Osteocyte (in vitro differentiated cells): ENCODE measurements at regions not wholly inside any gene's neighbourhood (a gene's known extent, or its start where the extent isn't known, plus 50 kb on each side); places are given as distances from the start of the nearest gene placed in this dataset.

ENCODE experiments used
- DNase-seq: peaks from one replicate; pipeline ENCODE4 v3.0.0; 2021; ENCODE audit warnings: mixed read lengths; ENCODE audit not compliant: unreplicated experiment; ENCODE audit errors: extremely low spot score
- H3K27ac Mint-ChIP-seq: one replicate; pipeline ENCODE4 v1.8.0; 2021; ENCODE audit warnings: mild to moderate bottlenecking, mixed read lengths; ENCODE audit not compliant: unreplicated experiment
- H3K27me3 Mint-ChIP-seq: one replicate; pipeline ENCODE4 v1.8.0; 2021; ENCODE audit warnings: mixed read lengths; ENCODE audit not compliant: unreplicated experiment
- H3K36me3 Mint-ChIP-seq: one replicate; pipeline ENCODE4 v1.8.0; 2021; ENCODE audit warnings: mixed read lengths; ENCODE audit not compliant: unreplicated experiment
- H3K4me1 Mint-ChIP-seq: one replicate; pipeline ENCODE4 v1.8.0; 2021; ENCODE audit warnings: mixed read lengths; ENCODE audit not compliant: unreplicated experiment
- H3K4me3 Mint-ChIP-seq: one replicate; pipeline ENCODE4 v1.8.0; 2021; ENCODE audit warnings: mild to moderate bottlenecking, moderate library complexity, mixed read lengths; ENCODE audit not compliant: unreplicated experiment
- H3K9me3 Mint-ChIP-seq: one replicate; pipeline ENCODE4 v1.8.0; 2021; ENCODE audit warnings: mixed read lengths; ENCODE audit not compliant: unreplicated experiment
- CTCF ChIP-seq: fragments of 200-600 bp; sonication (generic); IDR thresholded peaks from 2 replicates; pipeline ENCODE4 v1.5.0; 2021; ENCODE audit warnings: antibody characterized with exemption, mild to moderate bottlenecking, moderate library complexity

- Mint-ChIP-seq H3K4me1 (peaks cover 16% of the 10 kb centered on the region), H3K4me3 (no peak overlapping the region), H3K27me3 (no peaks in the 10 kb centered on the region), H3K27ac (no peak overlapping the region), H3K36me3 (no peaks in the 10 kb centered on the region), H3K9me3 (no peaks in the 10 kb centered on the region)
- no peak for DNase-seq
- no peak for TF ChIP-seq CTCF
Measured at GRCh38 chr4:74544655-74545361, 99.9 kb downstream of the AREG start.

- Mint-ChIP-seq H3K27me3 (no peaks in the 10 kb centered on the region), H3K9me3 (no peaks in the 10 kb centered on the region), H3K27ac (no peak overlapping the region), H3K36me3 (no peaks in the 10 kb centered on the region), H3K4me1 (peaks cover 16% of the 10 kb centered on the region), H3K4me3 (no peak overlapping the region)
- no peak for TF ChIP-seq CTCF
- DNase-seq = no peak
Measured at GRCh38 chr4:74545448-74545847, 100.5 kb downstream of the AREG start.

- Mint-ChIP-seq H3K36me3 (no peaks in the 10 kb centered on the region), H3K4me3 (no peak overlapping the region)
- no peak for DNase-seq
Measured at GRCh38 chr4:74546057-74546456, 101.1 kb downstream of the AREG start.

GRCh38 chr4:74547042-74547441 lies 102.1 kb downstream of the AREG start:
- H3K27ac Mint-ChIP-seq = no peak overlapping the region
- H3K4me1 Mint-ChIP-seq = peaks cover 16% of the 10 kb centered on the region
- H3K4me3 Mint-ChIP-seq = no peak overlapping the region
- no peaks in the 10 kb centered on the region for H3K36me3 Mint-ChIP-seq
- H3K27me3 Mint-ChIP-seq = no peaks in the 10 kb centered on the region
- DNase-seq = no peak
- no peak for TF ChIP-seq CTCF
- H3K9me3 Mint-ChIP-seq = no peaks in the 10 kb centered on the region

More at GRCh38 chr4:74546057-74546456, 101.1 kb downstream of the AREG start:
- Mint-ChIP-seq H3K4me1 (peaks cover 16% of the 10 kb centered on the region), H3K27ac (no peak overlapping the region), H3K27me3 (no peaks in the 10 kb centered on the region), H3K9me3 (no peaks in the 10 kb centered on the region)
- TF ChIP-seq CTCF = no peak

- Mint-ChIP-seq H3K4me1 (peaks cover 12% of the 10 kb centered on the region), H3K4me3 (no peak overlapping the region), H3K36me3 (no peaks in the 10 kb centered on the region), H3K9me3 (no peaks in the 10 kb centered on the region), H3K27ac (no peak overlapping the region), H3K27me3 (no peaks in the 10 kb centered on the region)
- no peak for TF ChIP-seq CTCF
- DNase-seq = no peak
Measured at GRCh38 chr4:74548561-74548960, 103.6 kb downstream of the AREG start.
